T-helper 17 cell (primary cell): ENCODE measurements at regions not wholly inside any gene's neighbourhood (a gene's known extent, or its start where the extent isn't known, plus 50 kb on each side); places are given as distances from the start of the nearest gene placed in this dataset.
A peak's percentile ranks its signal among the peaks of the same experiment; 100 is the strongest.
"Not testable (repeated sequence)": the region's sequence is repeated elsewhere in the genome, so short reads cannot be mapped to it uniquely, and the experiment has no call there.

Experiments used
- ATAC-seq: fragments of 150-1000 bp; cut with Tn5 transposase; 2 replicates; pipeline ENCODE4 v1.10.0; 2021; ENCODE audit warnings: mild to moderate bottlenecking, moderate library complexity
- DNase-seq, 3 donors: peaks; one replicate each; pipeline versions ENCODE4 v3.0.0 to v3.0.0-alpha.2; 2020 to 2021
- H3K9me3 ChIP-seq: one replicate; pipeline ENCODE4 v1.7.0; 2013; ENCODE audit warnings: low read length, mild to moderate bottlenecking; ENCODE audit not compliant: control insufficient read depth, poor library complexity, severe bottlenecking
- H3K27ac Mint-ChIP-seq: one replicate; pipeline ENCODE4 v1.8.0; 2022; ENCODE audit warnings: mild to moderate bottlenecking, moderate library complexity, mixed read lengths
- H3K27me3 Mint-ChIP-seq: one replicate; pipeline ENCODE4 v1.8.0; 2022; ENCODE audit warnings: mixed read lengths
- H3K36me3 Mint-ChIP-seq: one replicate; pipeline ENCODE4 v1.8.0; 2022; ENCODE audit warnings: low read depth, mixed read lengths
- H3K4me1 Mint-ChIP-seq: one replicate; pipeline ENCODE4 v1.8.0; 2022; ENCODE audit warnings: mild to moderate bottlenecking, mixed read lengths
- H3K4me3 Mint-ChIP-seq: one replicate; pipeline ENCODE4 v1.8.0; 2022; ENCODE audit warnings: mild to moderate bottlenecking, moderate library complexity, mixed read lengths

DNA sequence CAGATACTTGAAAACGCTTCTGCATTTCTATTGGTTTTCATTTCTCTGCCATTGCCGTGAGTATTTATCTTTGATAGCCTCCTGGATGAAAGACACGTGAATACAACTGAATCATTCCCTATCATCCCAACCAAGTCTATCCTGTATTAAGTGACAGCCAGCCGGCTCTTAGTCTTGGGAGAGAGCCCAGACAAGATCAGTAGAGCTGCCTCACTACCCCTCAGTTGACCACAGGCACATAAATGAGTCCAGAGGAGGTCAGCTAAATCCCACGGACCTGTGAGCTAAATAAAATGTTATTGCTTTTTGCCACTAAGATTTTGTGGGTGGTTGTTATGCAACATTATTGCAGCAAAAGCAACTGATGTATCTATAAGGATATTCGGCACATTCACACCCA, 639.0 kb upstream of the ACO1 start:
- Mint-ChIP-seq H3K4me3 (no peak overlapping the region), H3K36me3 (no peaks in the 10 kb centered on the region), H3K4me1 (no peaks in the 10 kb centered on the region), H3K27me3 (no peaks in the 10 kb centered on the region), H3K27ac (no peak overlapping the region)
- no peak for ATAC-seq
- no peaks in the 10 kb centered on the region for H3K9me3 ChIP-seq
- no peak for DNase-seq

DNA sequence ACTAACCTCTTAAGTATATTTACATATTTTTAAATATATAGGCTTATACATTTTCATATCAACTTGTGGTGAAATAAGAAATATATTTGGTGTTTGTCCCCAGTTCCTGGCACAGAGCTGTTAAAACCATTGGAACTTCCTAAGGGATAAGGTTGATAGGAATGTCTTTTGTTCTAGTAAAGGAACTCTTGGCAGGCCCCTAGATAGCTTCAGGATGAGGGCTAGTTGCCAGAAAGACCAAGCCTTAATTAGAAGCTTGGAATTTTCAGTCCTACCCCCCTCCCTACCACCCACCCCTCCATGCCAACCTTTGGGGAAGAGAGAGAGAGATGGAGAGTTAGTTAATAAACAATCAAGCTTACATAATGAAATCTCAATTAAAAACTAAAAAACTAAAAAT, 638.6 kb upstream of the ACO1 start:
- no peaks in the 10 kb centered on the region for H3K27me3 Mint-ChIP-seq
- no peak for DNase-seq

GRCh38 chr9:31753756-31754155, 630.7 kb upstream of the ACO1 start:
- H3K4me1 Mint-ChIP-seq, result no peaks in the 10 kb centered on the region
- H3K27me3 Mint-ChIP-seq, result no peaks in the 10 kb centered on the region
- DNase-seq (no peak), ATAC-seq (no peak)
- no peaks in the 10 kb centered on the region for H3K36me3 Mint-ChIP-seq
- no peaks in the 10 kb centered on the region for H3K9me3 ChIP-seq
- no peak overlapping the region for H3K27ac Mint-ChIP-seq
- H3K4me3 Mint-ChIP-seq, result no peak overlapping the region

More for the DNA sequence above, 638.6 kb upstream of the ACO1 start:
- H3K27ac Mint-ChIP-seq, result no peak overlapping the region
- no peaks in the 10 kb centered on the region for H3K4me1 Mint-ChIP-seq
- no peak for ATAC-seq
- H3K9me3 ChIP-seq, result no peaks in the 10 kb centered on the region
- H3K4me3 Mint-ChIP-seq, result no peak overlapping the region
- no peaks in the 10 kb centered on the region for H3K36me3 Mint-ChIP-seq

DNA sequence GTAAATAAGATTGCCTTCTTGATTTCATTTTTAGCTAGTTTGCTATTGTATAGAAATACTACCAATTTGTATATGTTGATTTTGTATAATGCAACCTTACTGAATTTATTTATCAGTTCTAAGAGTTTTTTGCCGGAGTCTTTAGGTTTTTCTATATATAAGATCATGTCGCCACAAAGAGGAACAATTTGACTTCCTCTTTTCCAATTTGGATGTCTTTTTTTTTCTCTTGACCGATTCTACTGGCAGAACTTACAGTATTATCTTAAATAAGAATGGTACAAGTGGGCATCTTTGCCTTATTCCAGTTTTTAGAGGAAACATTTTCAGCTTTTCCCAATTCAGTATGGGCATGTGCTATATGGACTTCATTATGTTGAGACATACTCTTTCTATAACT, 624.7 kb upstream of the ACO1 start:
- H3K9me3 ChIP-seq, result no peaks in the 10 kb centered on the region
- H3K27me3 Mint-ChIP-seq, result no peaks in the 10 kb centered on the region
- no peak overlapping the region for H3K4me3 Mint-ChIP-seq
- H3K36me3 Mint-ChIP-seq, result no peaks in the 10 kb centered on the region
- H3K4me1 Mint-ChIP-seq, result no peaks in the 10 kb centered on the region
- ATAC-seq (no peak), DNase-seq (no peak)
- no peak overlapping the region for H3K27ac Mint-ChIP-seq

DNA sequence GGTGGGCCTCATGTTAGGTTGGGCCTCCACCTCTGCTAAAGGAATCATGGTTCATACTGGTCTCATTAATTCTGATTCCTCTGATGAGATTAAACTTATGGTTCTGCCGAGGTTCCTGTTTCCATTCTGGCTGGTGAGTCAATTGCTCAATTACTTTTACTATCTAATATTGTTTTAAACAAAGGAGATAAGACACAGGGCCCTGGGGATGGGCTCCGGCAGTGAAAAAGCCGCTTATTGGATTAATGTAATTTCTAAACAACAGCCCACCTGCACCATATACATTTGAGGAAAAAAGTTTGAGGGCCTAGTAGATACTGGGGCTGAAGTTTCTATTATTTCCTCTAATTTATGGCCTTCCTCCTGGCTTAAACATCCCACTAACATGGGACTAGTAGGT, 610.4 kb upstream of the ACO1 start:
- DNase-seq, H3K36me3 Mint-ChIP-seq, ATAC-seq, H3K27me3 Mint-ChIP-seq, H3K27ac Mint-ChIP-seq, H3K9me3 ChIP-seq, H3K4me1 Mint-ChIP-seq: not testable (repeated sequence)
- H3K4me3 Mint-ChIP-seq, result peak overlapping the region; percentile 5

- H3K36me3 Mint-ChIP-seq, result peaks cover 3% of the 10 kb centered on the region
- H3K4me3 Mint-ChIP-seq, result no peak overlapping the region
- DNase-seq, result no peak
- H3K27ac Mint-ChIP-seq, result no peak overlapping the region
- no peaks in the 10 kb centered on the region for H3K9me3 ChIP-seq
- no peak for ATAC-seq
- no peaks in the 10 kb centered on the region for H3K4me1 Mint-ChIP-seq
- H3K27me3 Mint-ChIP-seq, result no peaks in the 10 kb centered on the region
Measured at GRCh38 chr9:31774571-31774970, 609.9 kb upstream of the ACO1 start.

DNA sequence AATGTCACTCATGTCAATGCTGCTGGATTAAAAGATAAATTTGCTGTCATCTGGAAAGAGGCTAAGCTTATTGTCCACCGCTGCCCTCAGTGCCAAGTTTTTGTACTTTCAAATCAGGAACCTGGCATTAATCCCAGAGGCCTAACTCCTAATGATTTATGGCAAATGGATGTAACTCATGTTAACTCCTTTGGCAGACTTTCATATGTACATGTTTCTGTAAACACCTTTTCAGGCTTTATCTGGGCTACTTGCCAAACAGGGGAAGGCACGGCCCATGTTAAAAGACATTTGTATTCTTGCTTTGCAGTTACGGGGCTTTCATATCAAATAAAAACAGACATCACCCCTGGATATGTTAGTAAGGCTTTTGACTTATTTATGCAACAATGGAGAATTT, 608.0 kb upstream of the ACO1 start:
- Mint-ChIP-seq H3K27ac (no peak overlapping the region), H3K4me1 (no peaks in the 10 kb centered on the region), H3K27me3 (no peaks in the 10 kb centered on the region), H3K4me3 (no peak overlapping the region), H3K36me3 (peaks cover 3% of the 10 kb centered on the region)
- no peak for DNase-seq
- no peaks in the 10 kb centered on the region for H3K9me3 ChIP-seq
- ATAC-seq, result no peak

- H3K4me1 Mint-ChIP-seq, result peaks cover 2% of the 10 kb centered on the region
- no peak overlapping the region for H3K4me3 Mint-ChIP-seq
- ATAC-seq (no peak), DNase-seq (no peak)
- no peak overlapping the region for H3K27ac Mint-ChIP-seq
- no peaks in the 10 kb centered on the region for H3K36me3 Mint-ChIP-seq
- no peaks in the 10 kb centered on the region for H3K9me3 ChIP-seq
- no peaks in the 10 kb centered on the region for H3K27me3 Mint-ChIP-seq
Measured at GRCh38 chr9:31783491-31783890, 601.0 kb upstream of the ACO1 start.

DNA sequence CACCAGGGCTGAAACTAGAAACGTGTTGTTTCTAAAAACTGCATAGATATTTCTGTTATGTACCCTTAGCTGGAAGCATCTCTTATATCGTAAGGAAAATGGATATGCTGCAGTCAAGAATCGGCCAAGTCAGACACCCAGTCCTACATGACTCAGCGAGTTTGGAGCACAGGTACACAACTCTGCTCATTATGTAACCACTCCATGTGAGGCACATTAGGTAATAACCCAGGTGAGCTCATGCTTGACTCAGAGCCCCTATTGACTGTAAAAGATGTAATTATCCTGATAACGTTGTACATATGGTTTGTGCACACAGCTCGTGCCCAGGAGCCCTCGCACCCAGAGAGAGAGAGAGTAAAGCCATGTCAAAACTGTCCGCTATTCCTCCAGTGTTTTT, 593.7 kb upstream of the ACO1 start:
- peaks cover 2% of the 10 kb centered on the region for H3K4me1 Mint-ChIP-seq
- H3K27me3 Mint-ChIP-seq, result no peaks in the 10 kb centered on the region
- DNase-seq (no peak), ATAC-seq (no peak)
- no peak overlapping the region for H3K4me3 Mint-ChIP-seq
- no peaks in the 10 kb centered on the region for H3K9me3 ChIP-seq
- H3K36me3 Mint-ChIP-seq, result no peaks in the 10 kb centered on the region
- no peak overlapping the region for H3K27ac Mint-ChIP-seq

DNA sequence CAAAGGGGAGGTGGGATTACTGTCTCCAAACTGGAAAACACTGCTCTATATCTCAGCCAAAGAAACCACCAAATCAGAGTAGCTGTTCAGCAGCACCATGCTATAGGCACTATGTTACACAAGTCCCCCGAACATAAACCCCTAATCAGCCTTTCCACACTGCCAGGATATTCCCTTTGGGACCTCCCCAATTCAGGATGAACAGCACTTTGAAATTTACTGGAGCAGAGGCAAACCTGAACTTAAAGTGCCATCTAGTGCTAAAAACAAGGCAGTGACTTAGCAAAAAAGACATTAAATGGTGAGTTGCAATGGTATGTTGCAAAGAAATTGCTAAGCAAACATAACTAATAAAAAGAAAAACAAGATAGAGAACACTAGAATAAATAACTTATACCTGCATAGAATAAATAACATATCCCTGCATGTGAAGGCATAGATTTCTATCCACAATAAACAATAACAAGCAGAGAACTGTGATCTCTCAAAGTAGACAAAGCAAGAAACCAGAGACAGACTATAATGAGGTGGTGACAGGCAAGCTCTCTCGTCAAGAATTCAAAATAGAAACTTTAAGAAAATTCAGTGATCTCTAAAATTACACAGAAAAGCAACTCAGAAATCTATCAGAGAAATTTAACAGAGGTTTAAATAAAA, 584.4 kb upstream of the ACO1 start:
- peaks cover 3% of the 10 kb centered on the region for H3K4me1 Mint-ChIP-seq
- H3K27me3 Mint-ChIP-seq, result peaks cover 14% of the 10 kb centered on the region
- no peak for ATAC-seq
- no peaks in the 10 kb centered on the region for H3K9me3 ChIP-seq
- H3K27ac Mint-ChIP-seq, result peak overlapping the region; percentile 24
- no peak for DNase-seq
- H3K36me3 Mint-ChIP-seq, result no peaks in the 10 kb centered on the region
- H3K4me3 Mint-ChIP-seq, result no peak overlapping the region

- no peaks in the 10 kb centered on the region for H3K4me1 Mint-ChIP-seq
- H3K27me3 Mint-ChIP-seq, result peaks cover 26% of the 10 kb centered on the region
- ATAC-seq (no peak), DNase-seq (no peak)
- no peaks in the 10 kb centered on the region for H3K9me3 ChIP-seq
- H3K4me3 Mint-ChIP-seq, result no peak overlapping the region
- H3K27ac Mint-ChIP-seq, result no peak overlapping the region
- peaks cover 7% of the 10 kb centered on the region for H3K36me3 Mint-ChIP-seq
Measured at GRCh38 chr9:31807574-31808256, 576.7 kb upstream of the ACO1 start.

DNA sequence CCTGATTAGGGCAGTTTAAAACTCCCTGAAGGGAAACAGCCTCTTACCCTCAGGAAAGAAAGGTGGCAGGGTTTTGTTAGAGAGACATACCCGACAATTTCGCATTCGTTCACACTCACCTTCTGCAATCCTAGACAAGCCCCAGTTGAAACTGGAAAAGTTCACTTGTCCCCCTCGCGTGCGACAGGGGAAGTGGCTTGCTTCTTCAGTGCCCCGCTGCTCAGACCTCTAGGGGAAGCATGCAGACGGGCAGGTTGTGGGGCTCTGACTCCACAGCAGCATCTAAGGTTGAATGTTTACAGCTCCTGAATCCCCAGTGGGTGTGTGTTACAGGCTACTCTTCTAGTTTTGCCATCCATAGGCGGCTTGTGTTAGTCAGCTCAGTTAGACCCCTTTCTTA, 575.7 kb upstream of the ACO1 start:
- Mint-ChIP-seq H3K36me3 (peaks cover 7% of the 10 kb centered on the region), H3K27me3 (peaks cover 26% of the 10 kb centered on the region), H3K4me3 (no peak overlapping the region), H3K27ac (peak overlapping the region; percentile 51), H3K4me1 (no peaks in the 10 kb centered on the region)
- ATAC-seq (no peak), DNase-seq (no peak)
- H3K9me3 ChIP-seq, result no peaks in the 10 kb centered on the region

- Mint-ChIP-seq H3K36me3 (no peaks in the 10 kb centered on the region), H3K27ac (no peak overlapping the region), H3K4me3 (no peak overlapping the region), H3K4me1 (no peaks in the 10 kb centered on the region), H3K27me3 (peaks cover 20% of the 10 kb centered on the region)
- no peak for ATAC-seq
- H3K9me3 ChIP-seq, result no peaks in the 10 kb centered on the region
- no peak for DNase-seq
Measured at GRCh38 chr9:31820426-31820825, 564.0 kb upstream of the ACO1 start.

GRCh38 chr9:31821583-31821982, 562.9 kb upstream of the ACO1 start:
- no peak for ATAC-seq
- Mint-ChIP-seq H3K36me3 (no peaks in the 10 kb centered on the region), H3K4me1 (no peaks in the 10 kb centered on the region), H3K27ac (no peak overlapping the region), H3K27me3 (peaks cover 20% of the 10 kb centered on the region), H3K4me3 (no peak overlapping the region)
- DNase-seq, result no peak
- no peaks in the 10 kb centered on the region for H3K9me3 ChIP-seq
